ENCODE measurements at regions not wholly inside any gene's neighbourhood (a gene's known extent, or its start where the extent isn't known, plus 50 kb on each side); places are given as distances from the start of the nearest gene placed in this dataset.

DNA sequence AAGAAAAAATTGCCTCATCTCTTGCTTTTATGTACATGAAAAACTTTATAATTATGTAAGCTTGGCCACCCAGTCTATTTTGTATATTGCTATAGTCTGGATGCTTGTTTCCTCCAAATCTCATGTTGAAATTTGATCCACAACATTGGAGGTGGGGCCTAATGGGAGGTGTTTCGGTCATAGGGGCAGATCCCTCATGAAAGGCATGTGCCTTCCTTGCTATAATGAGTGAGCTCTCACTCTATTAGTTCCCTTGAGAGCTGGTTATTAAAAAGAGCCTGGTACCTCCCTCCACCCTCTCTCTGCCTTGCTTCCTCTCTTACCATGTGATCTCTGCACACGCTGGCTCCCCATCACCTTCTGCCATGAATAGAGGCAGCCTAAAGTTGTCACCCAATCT, 1005.1 kb downstream of the PCDH9 start (continued):
- TF ChIP-seq NFYA (IDR thresholded peaks at IDR 0.05; ENCODE audit: borderline replicate concordance, low read depth, low read length) (no peak), ZBTB11 (CRISPR knock-in tag; IDR thresholded peaks at IDR 0.05) (no peak), NR2C2 (IDR thresholded peaks at IDR 0.05; ENCODE audit: borderline replicate concordance, control insufficient read depth, insufficient read length, low read depth) (no peak), ZNF687 (IDR thresholded peaks at IDR 0.05) (no peak), SPI1 (IDR thresholded peaks at IDR 0.05; ENCODE audit: borderline replicate concordance, insufficient read depth, low read depth, low read length) (no peak), RBBP5 (conservative IDR thresholded peaks at IDR 0.05) (no peak), SREBF1 (IDR thresholded peaks at IDR 0.05; ENCODE audit: low read length) (no peak), BCL11A (IDR thresholded peaks at IDR 0.05; ENCODE audit: low read depth, low read length) (no peak)
- TF ChIP-seq, protein P1, sequence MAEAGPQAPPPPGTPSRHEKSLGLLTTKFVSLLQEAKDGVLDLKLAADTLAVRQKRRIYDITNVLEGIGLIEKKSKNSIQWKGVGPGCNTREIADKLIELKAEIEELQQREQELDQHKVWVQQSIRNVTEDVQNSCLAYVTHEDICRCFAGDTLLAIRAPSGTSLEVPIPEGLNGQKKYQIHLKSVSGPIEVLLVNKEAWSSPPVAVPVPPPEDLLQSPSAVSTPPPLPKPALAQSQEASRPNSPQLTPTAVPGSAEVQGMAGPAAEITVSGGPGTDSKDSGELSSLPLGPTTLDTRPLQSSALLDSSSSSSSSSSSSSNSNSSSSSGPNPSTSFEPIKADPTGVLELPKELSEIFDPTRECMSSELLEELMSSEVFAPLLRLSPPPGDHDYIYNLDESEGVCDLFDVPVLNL (IDR thresholded peaks at IDR 0.05; ENCODE audit: low read depth, low read length) = no peak
